Fibroblast of lung (primary cell): ENCODE measurements at regions not wholly inside any gene's neighbourhood (a gene's known extent, or its start where the extent isn't known, plus 50 kb on each side); places are given as distances from the start of the nearest gene placed in this dataset.

Experiments
- DNase-seq, 2 donors: peaks; one replicate each; pipeline versions ENCODE4 v3.0.0 to v3.0.0-alpha.2; 2010; ENCODE audit warnings: low read depth in 2 of 2
- H2AFZ ChIP-seq: 2 replicates; pipeline ENCODE4 v1.5.1; 2012; ENCODE audit warnings: low read length, control low read depth, inconsistent platforms
- H3K27ac ChIP-seq: 2 replicates; pipeline ENCODE4 v1.5.1; 2011; ENCODE audit warnings: low read length, control low read depth; ENCODE audit not compliant: insufficient read depth
- H3K27me3 ChIP-seq: 2 replicates; pipeline ENCODE4 v1.5.1; 2011; ENCODE audit warnings: mild to moderate bottlenecking, low read length; ENCODE audit not compliant: control insufficient read depth, insufficient read depth
- H3K36me3 ChIP-seq: 2 replicates; pipeline ENCODE4 v1.5.1; 2011; ENCODE audit warnings: low read length; ENCODE audit not compliant: control insufficient read depth, insufficient read depth
- H3K4me1 ChIP-seq: 2 replicates; pipeline ENCODE4 v1.5.1; 2011; ENCODE audit warnings: low read length; ENCODE audit not compliant: control insufficient read depth, insufficient read depth; ENCODE audit errors: extremely low read depth
- H3K4me2 ChIP-seq: 2 replicates; pipeline ENCODE4 v1.5.1; 2011; ENCODE audit warnings: low read length, control low read depth; ENCODE audit not compliant: insufficient read depth; ENCODE audit errors: extremely low read depth
- H3K4me3 ChIP-seq, 4 experiments: fragments of 200-600 bp in 1 of 4; sonication (generic) in 1 of 4; replicated peaks in 1 of 4; 2 replicates each; pipeline ENCODE4 v1.5.1; 2011 to 2016; ENCODE audit warnings: low read length in 4 of 4, low read depth in 3 of 4, mild to moderate bottlenecking in 3 of 4, control low read depth in 2 of 4, inconsistent platforms in 1 of 4, mixed read lengths in 1 of 4; ENCODE audit not compliant: insufficient read depth in 1 of 4; ENCODE audit errors: control extremely low read depth in 1 of 4
- H3K79me2 ChIP-seq: 2 replicates; pipeline ENCODE4 v1.5.1; 2012; ENCODE audit warnings: mild to moderate bottlenecking, low read length, inconsistent platforms; ENCODE audit not compliant: control insufficient read depth, insufficient read depth
- H3K9ac ChIP-seq: 2 replicates; pipeline ENCODE4 v1.5.1; 2011; ENCODE audit warnings: mild to moderate bottlenecking, low read length, control low read depth; ENCODE audit not compliant: insufficient read depth
- H3K9me3 ChIP-seq: 2 replicates; pipeline ENCODE4 v1.5.1; 2012; ENCODE audit warnings: low read depth, low read length; ENCODE audit not compliant: control insufficient read depth, insufficient read depth
- H4K20me1 ChIP-seq: 2 replicates; pipeline ENCODE4 v1.5.1; 2011; ENCODE audit warnings: low read length; ENCODE audit not compliant: control insufficient read depth, insufficient read depth; ENCODE audit errors: extremely low read depth
- CTCF ChIP-seq, 2 donors: IDR thresholded peaks in 1 of 2; conservative IDR thresholded peaks in 1 of 2; 1 replicate in 1 of 2; 2 replicates in 1 of 2; pipeline ENCODE4 v1.5.1; 2011 to 2012; ENCODE audit warnings: low read length in 2 of 2, control low read depth in 1 of 2, inconsistent platforms in 1 of 2, low read depth in 1 of 2, mild to moderate bottlenecking in 1 of 2
- EZH2 ChIP-seq: IDR thresholded peaks from 2 replicates; pipeline ENCODE4 v1.5.1; 2012; ENCODE audit warnings: low read length, control low read depth, mild to moderate bottlenecking; ENCODE audit errors: missing control alignments

- no peaks in the 10 kb centered on the region for H4K20me1 ChIP-seq
- DNase-seq, result no peak
- no peaks in the 10 kb centered on the region for H3K27me3 ChIP-seq
- H3K4me3 ChIP-seq, result no peak overlapping the region
- no peak overlapping the region for H3K9ac ChIP-seq
- H3K9me3 ChIP-seq, result no peaks in the 10 kb centered on the region
- no peak overlapping the region for H3K4me2 ChIP-seq
- no peak overlapping the region for H3K27ac ChIP-seq
- TF ChIP-seq CTCF (conservative IDR thresholded peaks at IDR 0.05 in 1 of 2, IDR thresholded peaks at IDR 0.05 in 1 of 2; ENCODE audit: low read depth in 1 of 2, low read length in 2 of 2) (no peak), EZH2 (no peak)
- H2AFZ ChIP-seq, result no peak overlapping the region
- H3K79me2 ChIP-seq, result no peaks in the 10 kb centered on the region
- no peaks in the 10 kb centered on the region for H3K4me1 ChIP-seq
- no peaks in the 10 kb centered on the region for H3K36me3 ChIP-seq
Measured at GRCh38 chr15:93780073-93780472, 451.3 kb upstream of the MCTP2 start.

GRCh38 chr15:93779341-93779740 is 452.0 kb upstream of the MCTP2 start:
- TF ChIP-seq EZH2 (no peak), CTCF (conservative IDR thresholded peaks at IDR 0.05 in 1 of 2, IDR thresholded peaks at IDR 0.05 in 1 of 2; ENCODE audit: low read depth in 1 of 2, low read length in 2 of 2) (no peak)
- H3K27me3 ChIP-seq, result no peaks in the 10 kb centered on the region
- no peak overlapping the region for H3K27ac ChIP-seq
- H3K9ac ChIP-seq, result no peak overlapping the region
- no peaks in the 10 kb centered on the region for H3K36me3 ChIP-seq
- no peaks in the 10 kb centered on the region for H3K9me3 ChIP-seq
- H4K20me1 ChIP-seq, result no peaks in the 10 kb centered on the region
- H3K4me2 ChIP-seq, result no peak overlapping the region
- H3K79me2 ChIP-seq, result no peaks in the 10 kb centered on the region
- H3K4me3 ChIP-seq, result no peak overlapping the region
- no peak for DNase-seq
- no peak overlapping the region for H2AFZ ChIP-seq
- no peaks in the 10 kb centered on the region for H3K4me1 ChIP-seq

- Histone ChIP-seq H3K9ac (no peak overlapping the region), H3K27ac (no peak overlapping the region), H4K20me1 (no peaks in the 10 kb centered on the region), H3K4me1 (no peaks in the 10 kb centered on the region), H3K36me3 (no peaks in the 10 kb centered on the region), H3K9me3 (no peaks in the 10 kb centered on the region), H3K4me2 (no peak overlapping the region), H3K79me2 (no peaks in the 10 kb centered on the region), H3K27me3 (no peaks in the 10 kb centered on the region), H2AFZ (no peak overlapping the region), H3K4me3 (no peak overlapping the region)
- TF ChIP-seq CTCF (conservative IDR thresholded peaks at IDR 0.05 in 1 of 2, IDR thresholded peaks at IDR 0.05 in 1 of 2; ENCODE audit: low read depth in 1 of 2, low read length in 2 of 2), result no peak
- no peak for TF ChIP-seq EZH2
- no peak for DNase-seq
Measured at GRCh38 chr15:93771196-93772030, 459.9 kb upstream of the MCTP2 start.
